Kidney (tissue), 13 donors: ENCODE measurements at regions not wholly inside any gene's neighbourhood (a gene's known extent, or its start where the extent isn't known, plus 50 kb on each side); places are given as distances from the start of the nearest gene placed in this dataset.

ENCODE experiments used
- DNase-seq, 5 donors: peaks; one replicate each; pipeline ENCODE4 v3.0.0-alpha.2; 2013 to 2020
- FAIRE-seq: peaks from 2 replicates; lab custom pipeline; 2012; peaks lifted over from hg19 to GRCh38; lab: Jason Lieb, UNC
- H3K27ac ChIP-seq, 2 donors: one replicate each; pipeline ENCODE4 v1.7.0; 2013; ENCODE audit warnings: low read depth in 2 of 2, low read length in 2 of 2, inconsistent platforms in 1 of 2
- H3K27me3 ChIP-seq: one replicate; pipeline ENCODE4 v1.7.1; 2013; ENCODE audit warnings: low read length, inconsistent platforms; ENCODE audit not compliant: control insufficient read depth, insufficient read depth
- H3K36me3 ChIP-seq, 3 donors: one replicate each; pipeline versions ENCODE4 v1.7.0 to v1.7.1; 2013; ENCODE audit warnings: low read length in 3 of 3, control low read depth in 1 of 3, inconsistent platforms in 1 of 3; ENCODE audit not compliant: insufficient read depth in 3 of 3, control insufficient read depth in 2 of 3
- H3K4me1 ChIP-seq, 3 donors: one replicate each; pipeline versions ENCODE4 v1.7.0 to v1.7.1; 2013; ENCODE audit warnings: low read length in 3 of 3, inconsistent platforms in 1 of 3, low read depth in 1 of 3; ENCODE audit not compliant: control insufficient read depth in 2 of 3, insufficient read depth in 2 of 3
- H3K4me3 ChIP-seq, 3 donors: one replicate each; pipeline versions ENCODE4 v1.7.0 to v1.8.1; 2013; ENCODE audit warnings: low read length in 3 of 3, control low read depth in 1 of 3, inconsistent platforms in 1 of 3
- H3K9ac ChIP-seq, 3 donors: one replicate each; pipeline versions ENCODE4 v1.7.0 to v1.7.1; 2013; ENCODE audit warnings: low read length in 3 of 3, control low read depth in 1 of 3, inconsistent platforms in 1 of 3
- H3K9me3 ChIP-seq, 3 donors: one replicate each; pipeline versions ENCODE4 v1.7.0 to v1.7.1; 2013; ENCODE audit warnings: low read length in 3 of 3, control low read depth in 1 of 3, inconsistent platforms in 1 of 3; ENCODE audit not compliant: control insufficient read depth in 2 of 3, insufficient read depth in 1 of 3
- CTCF ChIP-seq: IDR thresholded peaks from 3 replicates; pipeline ENCODE4 v1.5.1; 2012; ENCODE audit warnings: mild to moderate bottlenecking, moderate library complexity, borderline replicate concordance; ENCODE audit not compliant: insufficient read depth; ENCODE audit errors: extremely low read depth
- intact Hi-C: fragments of 100-400 bp; cut with DNase I; formaldehyde crosslinking; loops from one replicate; pipeline ENCODE4 v1.11.1; 2022
- donor health status: control.
- donor health status: control.
- donor health status: control.
- donor health status: control.
- donor health status: control.
- donor health status: DM: yes; HTN: yes; CAD: no.
- donor health status: Normal renal cell carcinoma (clear cell type).

- Histone ChIP-seq H3K9ac (no peak overlapping the region), H3K9me3 (peaks cover 0 to 7% (median 4%) of the 10 kb centered on the region in 3 donors), H3K36me3 (no peaks in the 10 kb centered on the region), H3K4me3 (no peak overlapping the region), H3K4me1 (no peaks in the 10 kb centered on the region), H3K27me3 (no peaks in the 10 kb centered on the region), H3K27ac (no peak overlapping the region)
- intact Hi-C loops: no loop called here
- DNase-seq: peak in 1 of 5 donors; percentile 13
- no peak for TF ChIP-seq CTCF
- FAIRE-seq: no peak
Measured at GRCh38 chr3:16723978-16724377, 118.8 kb upstream of the DAZL start.

GRCh38 chr3:16724487-16724886 is 119.3 kb upstream of the DAZL start:
- H3K27ac ChIP-seq: no peak overlapping the region
- intact Hi-C loops: no loop called here
- no peak overlapping the region for H3K4me3 ChIP-seq
- FAIRE-seq (no peak), DNase-seq (no peak)
- H3K9ac ChIP-seq: no peak overlapping the region
- H3K36me3 ChIP-seq: no peaks in the 10 kb centered on the region
- H3K4me1 ChIP-seq: no peaks in the 10 kb centered on the region
- H3K9me3 ChIP-seq: peaks cover 0 to 7% (median 4%) of the 10 kb centered on the region in 3 donors
- no peak for TF ChIP-seq CTCF
- no peaks in the 10 kb centered on the region for H3K27me3 ChIP-seq

GRCh38 chr3:16725972-16726371 is 120.7 kb upstream of the DAZL start:
- no peak for FAIRE-seq

More at GRCh38 chr3:16725972-16726371, 120.7 kb upstream of the DAZL start:
- Histone ChIP-seq H3K4me1 (no peaks in the 10 kb centered on the region), H3K4me3 (no peak overlapping the region), H3K9me3 (peaks cover 0 to 7% (median 4%) of the 10 kb centered on the region in 3 donors), H3K27me3 (no peaks in the 10 kb centered on the region), H3K27ac (no peak overlapping the region), H3K9ac (no peak overlapping the region), H3K36me3 (no peaks in the 10 kb centered on the region)
- TF ChIP-seq CTCF: no peak
- no peak for DNase-seq
- intact Hi-C loops: no loop called here
